ENCODE measurements at regions not wholly inside any gene's neighbourhood (a gene's known extent, or its start where the extent isn't known, plus 50 kb on each side); places are given as distances from the start of the nearest gene placed in this dataset.

GRCh38 chr4:152229782-152230289, 306.1 kb downstream of the FBXW7 start:
- intact Hi-C loops (cut with micrococcal nuclease): no loop called here
- Histone ChIP-seq H3K9me3 (replicated peaks in 1 of 2; ENCODE audit: control insufficient read depth in 1 of 2, insufficient read depth in 1 of 2, low read length in 2 of 2) (no peaks in the 10 kb centered on the region), H3K4me1 (ENCODE audit: control insufficient read depth in 1 of 2, insufficient read depth in 2 of 2, low read length in 2 of 2) (no peaks in the 10 kb centered on the region), H3K27ac (ENCODE audit: low read depth in 1 of 2, low read length in 2 of 2) (no peak overlapping the region), H3K27me3 (ENCODE audit: control insufficient read depth in 2 of 2, insufficient read depth in 2 of 2, low read length in 2 of 2) (no peaks in the 10 kb centered on the region), H3K4me2 (replicated peaks; ENCODE audit: extremely low read depth, low read length, poor library complexity, severe bottlenecking) (no peak overlapping the region), H3K79me2 (ENCODE audit: insufficient read depth, low read length) (no peaks in the 10 kb centered on the region), H3K9ac (ENCODE audit: insufficient read depth, low read length, poor library complexity, severe bottlenecking) (no peak overlapping the region), H4K20me1 (ENCODE audit: insufficient read depth, low read length) (no peaks in the 10 kb centered on the region), H3K4me3 (replicated peaks in 1 of 3; ENCODE audit: low read depth in 2 of 3, low read length in 3 of 3) (no peak overlapping the region), H2AFZ (ENCODE audit: insufficient read depth, low read depth, low read length, poor library complexity, severe bottlenecking) (no peak overlapping the region), H3K36me3 (replicated peaks in 1 of 2; ENCODE audit: control insufficient read depth in 1 of 2, insufficient read depth in 2 of 2, low read length in 2 of 2) (no peaks in the 10 kb centered on the region)
- Mint-ChIP-seq H3K4me3 (no peak overlapping the region), H3K27ac (no peak overlapping the region), H3K9me3 (peaks cover 0 to 7% (median 0%) of the 10 kb centered on the region in 7 donors), H3K27me3 (ENCODE audit: low read depth in 3 of 3) (no peaks in the 10 kb centered on the region), H3K4me1 (no peaks in the 10 kb centered on the region), H3K36me3 (no peaks in the 10 kb centered on the region)
- DNase-seq: no peak
- WGBS (ENCODE audit: insufficient coverage): 97% methylated on average over 5 of the region's 6 CpGs
- TF ChIP-seq CTCF (IDR thresholded peaks at IDR 0.05): no peak

GRCh38 chr4:152225680-152226079, 310.2 kb downstream of the FBXW7 start:
- Histone ChIP-seq H3K4me2 (replicated peaks; ENCODE audit: extremely low read depth, low read length, poor library complexity, severe bottlenecking) (no peak overlapping the region), H3K4me1 (ENCODE audit: control insufficient read depth in 1 of 2, insufficient read depth in 2 of 2, low read length in 2 of 2) (no peaks in the 10 kb centered on the region), H3K4me3 (replicated peaks in 1 of 3; ENCODE audit: low read depth in 2 of 3, low read length in 3 of 3) (no peak overlapping the region), H3K9me3 (replicated peaks in 1 of 2; ENCODE audit: control insufficient read depth in 1 of 2, insufficient read depth in 1 of 2, low read length in 2 of 2) (no peaks in the 10 kb centered on the region), H2AFZ (ENCODE audit: insufficient read depth, low read depth, low read length, poor library complexity, severe bottlenecking) (no peak overlapping the region), H4K20me1 (ENCODE audit: insufficient read depth, low read length) (no peaks in the 10 kb centered on the region), H3K79me2 (ENCODE audit: insufficient read depth, low read length) (no peaks in the 10 kb centered on the region), H3K9ac (ENCODE audit: insufficient read depth, low read length, poor library complexity, severe bottlenecking) (no peak overlapping the region), H3K27me3 (ENCODE audit: control insufficient read depth in 2 of 2, insufficient read depth in 2 of 2, low read length in 2 of 2) (no peaks in the 10 kb centered on the region), H3K36me3 (replicated peaks in 1 of 2; ENCODE audit: control insufficient read depth in 1 of 2, insufficient read depth in 2 of 2, low read length in 2 of 2) (no peaks in the 10 kb centered on the region), H3K27ac (ENCODE audit: low read depth in 1 of 2, low read length in 2 of 2) (no peak overlapping the region)
- peaks cover 0 to 5% (median 1%) of the 10 kb centered on the region in 7 donors for H3K9me3 Mint-ChIP-seq
- H3K27ac Mint-ChIP-seq: no peak overlapping the region
- H3K4me1 Mint-ChIP-seq: no peaks in the 10 kb centered on the region
- TF ChIP-seq CTCF (IDR thresholded peaks at IDR 0.05): no peak
- no peak for DNase-seq
- no peaks in the 10 kb centered on the region for H3K27me3 Mint-ChIP-seq (ENCODE audit: low read depth in 3 of 3)
- no CpG with 5 or more reads among the region's 1 CpG for WGBS (ENCODE audit: insufficient coverage)
- intact Hi-C loops (cut with micrococcal nuclease): no loop called here
- no peak overlapping the region for H3K4me3 Mint-ChIP-seq
- H3K36me3 Mint-ChIP-seq: no peaks in the 10 kb centered on the region

Data from CD14-positive monocyte (primary cell).